ENCODE measurements at regions not wholly inside any gene's neighbourhood (a gene's known extent, or its start where the extent isn't known, plus 50 kb on each side); places are given as distances from the start of the nearest gene placed in this dataset.

GRCh38 chr15:77771616-77772015 lies 138.9 kb upstream of the LINGO1 start (continued):
- no peak for TF ChIP-seq ZNF274 (IDR thresholded peaks at IDR 0.05; ENCODE audit: borderline replicate concordance, extremely low read depth, low read length)
- no peak for TF ChIP-seq PHF8 (conservative IDR thresholded peaks at IDR 0.05; ENCODE audit: low read depth, low read length)
- TF ChIP-seq, protein P1, sequence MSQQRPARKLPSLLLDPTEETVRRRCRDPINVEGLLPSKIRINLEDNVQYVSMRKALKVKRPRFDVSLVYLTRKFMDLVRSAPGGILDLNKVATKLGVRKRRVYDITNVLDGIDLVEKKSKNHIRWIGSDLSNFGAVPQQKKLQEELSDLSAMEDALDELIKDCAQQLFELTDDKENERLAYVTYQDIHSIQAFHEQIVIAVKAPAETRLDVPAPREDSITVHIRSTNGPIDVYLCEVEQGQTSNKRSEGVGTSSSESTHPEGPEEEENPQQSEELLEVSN (IDR thresholded peaks at IDR 0.05), result no peak
- TF ChIP-seq GTF2F1 (IDR thresholded peaks at IDR 0.05; ENCODE audit: borderline replicate concordance, low read depth, low read length), result no peak
- TF ChIP-seq HDAC2 (IDR thresholded peaks at IDR 0.05; ENCODE audit: borderline replicate concordance in 1 of 2, low read depth in 2 of 2, low read length in 2 of 2), result no peak
- no peak for TF ChIP-seq CTBP2 (IDR thresholded peaks at IDR 0.05; ENCODE audit: borderline replicate concordance, insufficient read depth, insufficient read length, low read length)
- TF ChIP-seq TAF7 (optimal IDR thresholded peaks at IDR 0.05; ENCODE audit: borderline replicate concordance, low read depth, low read length), result no peak
- no peak for TF ChIP-seq RNF2 (IDR thresholded peaks at IDR 0.05; ENCODE audit: borderline replicate concordance, low read depth, low read length, missing control alignments, poor library complexity, severe bottlenecking)

Measured in H1 (cell line).